GM19455 (cell line): ENCODE measurements at regions not wholly inside any gene's neighbourhood (a gene's known extent, or its start where the extent isn't known, plus 50 kb on each side); places are given as distances from the start of the nearest gene placed in this dataset.
"Not testable (repeated sequence)": the region's sequence is repeated elsewhere in the genome, so short reads cannot be mapped to it uniquely, and the experiment has no call there.

Experiments used
- ATAC-seq: cut with Tn5 transposase; IDR thresholded peaks from one replicate; pipeline ENCODE4 v1.9.1; 2021; ENCODE audit not compliant: unreplicated experiment

DNA sequence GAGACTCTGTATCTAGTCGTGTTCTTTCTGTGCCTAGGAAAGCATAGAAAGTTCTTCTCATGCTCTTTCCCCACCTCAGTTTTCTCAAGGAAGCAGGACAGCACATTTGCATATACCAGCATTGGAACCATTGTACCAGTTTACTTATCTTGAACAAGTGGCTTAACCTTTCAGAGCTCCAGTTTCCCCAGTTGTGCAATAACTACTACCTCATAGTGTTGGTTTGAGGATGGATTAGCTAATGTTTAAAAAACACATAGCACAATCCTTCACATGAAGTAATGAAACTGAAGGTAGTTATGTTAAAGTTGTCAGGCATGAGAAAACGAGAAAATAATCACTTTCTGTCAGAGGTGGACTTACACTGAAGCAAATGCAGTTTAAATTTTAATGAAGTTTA is 92.2 kb upstream of the H2AZ1 start:
- ATAC-seq: no peak

DNA sequence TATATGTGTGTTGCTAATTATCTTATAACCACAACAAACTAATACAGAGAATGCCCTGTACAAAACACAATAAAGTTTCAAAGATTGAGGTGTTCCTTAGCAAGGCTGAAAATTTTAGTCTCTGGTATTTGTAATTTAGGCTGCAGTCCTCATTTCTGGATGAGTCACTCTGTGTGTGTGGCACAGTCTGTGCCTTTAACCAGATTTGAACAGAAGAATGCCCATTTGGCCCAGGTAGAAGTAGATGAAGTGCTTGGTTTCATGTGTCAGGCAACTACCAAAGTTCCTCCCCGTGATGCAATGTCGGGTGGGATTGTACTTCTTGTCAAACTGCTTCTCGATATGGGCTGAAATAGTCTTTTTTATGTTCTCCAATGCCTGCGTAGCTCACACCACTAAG is 91.6 kb upstream of the H2AZ1 start:
- ATAC-seq: no peak

DNA sequence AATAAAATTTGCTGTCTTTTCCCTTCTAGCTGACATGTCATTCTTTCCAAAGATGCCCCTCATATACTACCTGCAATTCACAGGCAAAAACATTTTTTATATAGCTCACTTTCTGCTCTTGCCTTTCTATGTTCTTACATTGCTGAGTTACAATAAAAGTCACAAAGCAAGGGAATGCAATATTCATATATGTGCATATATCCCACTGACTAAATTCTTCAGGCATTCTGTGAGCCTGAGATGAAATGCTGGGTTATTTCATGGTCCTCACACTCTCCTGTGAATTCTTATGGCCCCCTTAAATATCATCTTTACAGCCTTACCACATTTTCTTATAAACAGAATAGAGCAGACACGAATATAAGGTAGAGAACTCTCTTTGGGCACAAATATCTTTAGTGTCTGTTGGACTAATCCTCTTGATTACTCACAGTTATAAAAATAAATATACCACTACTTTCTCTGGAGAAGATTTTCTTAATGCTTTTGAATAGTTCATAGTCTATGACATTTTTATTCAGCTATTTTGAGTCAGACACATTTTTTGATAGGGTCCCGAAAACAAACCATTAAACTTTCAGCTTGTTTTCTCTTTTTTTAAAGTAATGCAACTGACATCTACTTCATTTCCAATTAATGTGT is 84.1 kb upstream of the H2AZ1 start:
- ATAC-seq: no peak

DNA sequence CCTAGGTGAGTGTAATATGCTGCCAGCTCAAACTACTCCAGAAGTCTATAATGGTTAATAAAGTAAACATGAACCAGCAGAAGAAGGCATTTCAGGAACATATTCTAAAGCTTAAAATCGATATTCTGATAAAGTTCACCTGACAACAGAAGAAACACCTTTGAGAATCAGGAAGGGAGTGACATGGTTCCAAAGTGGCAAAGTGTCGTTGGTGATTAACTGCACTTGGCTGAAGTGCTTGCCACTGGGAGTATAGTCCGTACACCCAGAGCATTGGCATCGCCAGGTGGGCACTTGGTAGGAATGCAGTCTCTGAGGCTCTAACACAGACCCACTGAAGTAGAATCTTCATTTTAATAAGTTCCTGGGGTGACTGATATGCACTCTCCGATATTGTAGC is 76.0 kb upstream of the H2AZ1 start:
- ATAC-seq: no peak

DNA sequence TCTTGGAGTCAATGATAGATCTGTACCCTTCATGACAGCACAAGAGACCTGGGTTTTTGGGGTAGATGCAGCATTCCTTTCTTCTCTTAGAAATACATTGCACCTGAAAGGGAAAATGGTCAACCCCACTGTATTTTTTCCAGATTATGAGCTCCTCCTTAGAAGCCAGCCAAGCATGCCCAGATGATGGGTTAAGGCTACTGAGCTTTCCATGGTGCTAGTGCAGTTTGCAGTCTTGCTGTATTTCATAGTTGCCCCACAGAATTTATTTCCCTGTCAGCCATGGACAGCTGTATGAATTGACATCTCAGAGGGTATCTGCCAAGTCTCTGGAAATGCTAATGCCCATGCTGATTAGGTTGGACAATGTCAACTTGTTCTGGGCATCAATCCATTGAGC is 73.7 kb upstream of the H2AZ1 start:
- no peak for ATAC-seq

DNA sequence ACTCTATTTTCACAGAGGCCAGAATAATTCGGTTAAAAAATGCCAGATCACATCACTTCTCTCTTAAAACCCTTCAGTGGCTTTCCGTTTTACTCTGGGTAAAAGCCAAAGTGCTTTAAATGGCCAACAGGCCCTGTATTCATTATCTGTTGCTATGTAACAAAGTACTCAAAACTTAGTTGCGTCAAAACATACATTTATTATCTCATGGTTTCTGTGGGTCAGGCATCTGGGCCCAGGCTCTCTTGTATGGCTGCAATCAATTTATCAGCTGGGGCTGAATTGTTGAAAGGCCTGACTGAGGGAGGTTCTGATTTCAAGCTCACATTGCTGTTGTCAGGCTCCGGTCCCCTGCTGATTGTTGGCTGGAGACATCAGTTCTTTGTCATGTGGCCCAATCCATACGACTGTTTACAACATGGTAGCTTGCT is 72.7 kb upstream of the H2AZ1 start:
- no peak for ATAC-seq

DNA sequence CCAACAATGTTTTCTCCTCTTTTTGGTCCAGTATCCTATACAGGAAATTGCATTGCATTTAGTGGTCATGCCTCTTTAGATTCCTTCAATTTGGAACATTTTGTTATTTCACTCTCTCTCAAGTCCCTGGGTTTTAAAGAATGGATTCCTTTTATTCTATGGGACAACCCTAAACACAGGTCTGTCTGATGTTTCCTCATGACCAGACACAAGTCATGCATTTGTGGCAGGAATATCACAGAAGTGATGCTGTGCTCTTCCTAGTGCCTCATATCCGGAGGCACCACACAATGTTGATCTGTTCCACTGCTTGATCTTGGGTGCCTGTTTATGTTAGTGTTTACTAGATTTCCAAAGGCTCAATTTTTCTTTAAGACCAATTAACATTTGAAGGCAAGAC is 69.7 kb upstream of the H2AZ1 start:
- no peak for ATAC-seq

DNA sequence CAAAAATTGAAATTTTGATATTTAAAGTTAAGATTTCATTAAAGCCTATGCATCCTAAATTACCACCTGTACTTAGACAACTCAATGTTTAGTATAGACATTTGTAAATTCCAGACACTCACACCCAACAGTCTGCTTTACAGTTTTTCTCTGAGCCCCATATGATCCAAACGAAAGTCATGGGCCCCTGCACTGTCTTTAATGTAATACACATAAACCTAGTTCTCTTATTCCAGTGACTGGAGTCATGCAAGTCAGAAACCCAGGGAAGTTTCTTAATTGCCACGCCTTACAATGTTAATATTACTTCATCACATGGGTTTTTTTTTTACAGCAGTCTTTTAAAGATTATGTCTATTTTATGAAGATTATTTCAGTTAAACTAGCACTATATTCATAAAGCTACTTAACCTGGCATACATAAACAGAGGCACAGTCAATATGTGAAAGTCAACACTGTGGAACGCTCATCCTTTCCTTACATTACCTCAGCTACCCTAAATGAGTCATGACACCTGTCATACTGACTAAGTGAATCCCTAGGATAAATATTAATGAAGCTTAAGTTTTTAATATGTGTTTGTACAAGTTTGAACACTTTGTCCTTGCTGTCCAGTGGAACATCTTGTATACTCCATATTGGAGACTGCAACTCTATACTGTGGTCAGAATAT is 67.7 kb upstream of the H2AZ1 start:
- ATAC-seq: no peak

DNA sequence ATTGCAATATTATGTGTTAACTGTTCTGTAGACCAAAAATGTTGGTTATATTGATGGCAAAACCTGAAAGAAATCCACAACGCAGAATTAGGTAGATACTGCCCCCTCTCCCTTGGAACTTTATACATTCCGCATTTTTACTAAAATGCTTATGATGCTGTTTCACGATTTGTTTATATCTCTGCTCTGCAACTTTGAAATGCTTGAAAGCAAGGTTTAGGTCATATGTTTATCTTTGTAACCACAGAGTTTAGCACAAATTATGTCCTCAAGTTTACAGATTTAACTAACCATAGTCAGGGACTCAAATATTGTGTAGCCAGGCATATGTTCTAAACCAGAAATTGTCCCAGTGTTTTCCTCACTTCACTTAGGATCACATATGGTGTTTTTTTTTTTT is 66.1 kb upstream of the H2AZ1 start:
- no peak for ATAC-seq

DNA sequence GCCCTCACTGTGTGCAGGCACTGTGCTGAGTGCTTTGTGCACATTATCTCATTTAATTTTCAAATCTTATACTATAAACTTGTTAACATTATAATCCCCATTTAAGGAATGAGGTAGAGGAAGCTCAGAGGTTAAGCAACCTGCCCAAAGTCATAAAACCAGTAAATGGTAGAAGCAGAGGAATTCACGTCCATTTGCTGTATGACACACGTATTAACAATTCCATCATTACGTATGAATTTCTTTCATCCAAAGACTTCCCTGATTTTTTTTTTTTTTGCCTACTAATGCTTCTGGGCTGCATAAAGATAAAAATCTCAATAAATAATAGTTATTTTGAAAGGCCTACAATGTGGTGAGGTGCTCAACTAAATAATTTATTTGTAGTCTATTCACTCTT is 64.5 kb upstream of the H2AZ1 start:
- no peak for ATAC-seq

DNA sequence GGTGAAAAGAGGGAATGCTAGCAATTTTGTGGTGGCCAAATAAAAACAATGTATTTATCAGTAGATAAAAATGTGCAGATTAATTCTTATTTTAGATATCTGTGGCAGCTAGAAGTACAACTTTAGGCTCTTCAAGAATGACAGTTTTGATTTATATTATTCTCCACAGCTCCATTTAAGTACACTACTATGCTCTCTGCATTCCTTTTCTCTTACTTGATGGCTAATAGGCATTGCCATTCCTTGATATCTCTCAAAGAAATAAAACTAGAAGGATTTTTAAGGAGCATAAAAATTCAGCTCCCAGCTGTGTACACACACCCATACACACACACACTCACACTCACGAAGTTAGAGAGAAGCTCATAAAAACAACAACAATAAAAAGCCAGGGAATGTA is 59.4 kb upstream of the H2AZ1 start:
- no peak for ATAC-seq

DNA sequence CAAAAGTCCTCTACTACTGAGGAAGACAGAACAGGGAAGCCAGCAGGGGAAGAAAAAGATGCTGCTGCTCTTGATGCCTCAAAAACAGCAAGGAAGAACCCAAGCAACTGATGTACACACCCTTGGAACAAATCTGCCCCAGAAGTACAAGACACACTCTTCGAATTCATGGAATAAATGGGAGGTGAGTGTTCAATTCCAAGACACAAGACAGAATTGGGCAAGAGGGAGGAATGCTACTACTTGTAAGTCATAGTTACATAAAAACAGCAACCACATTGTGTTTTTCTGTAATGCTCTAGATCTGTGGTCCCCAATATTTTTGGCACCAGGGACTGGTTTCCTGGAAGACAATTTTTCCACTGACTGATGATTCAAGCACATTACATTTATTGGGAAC is 58.0 kb upstream of the H2AZ1 start:
- ATAC-seq: no peak

DNA sequence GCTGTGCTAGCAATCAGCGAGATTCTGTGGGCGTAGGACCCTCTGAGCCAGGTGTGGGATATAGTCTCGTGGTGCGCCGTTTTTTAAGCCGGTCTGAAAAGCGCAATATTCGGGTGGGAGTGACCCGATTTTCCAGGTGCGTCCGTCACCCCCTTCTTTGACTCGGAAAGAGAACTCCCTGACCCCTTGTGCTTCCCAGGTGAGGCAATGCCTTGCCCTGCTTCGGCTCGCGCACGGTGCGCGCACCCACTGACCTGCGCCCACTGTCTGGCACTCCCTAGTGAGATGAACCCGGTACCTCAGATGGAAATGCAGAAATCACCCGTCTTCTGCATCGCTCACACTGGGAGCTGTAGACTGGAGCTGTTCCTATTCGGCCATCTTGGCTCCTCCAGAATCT is 56.1 kb upstream of the H2AZ1 start:
- ATAC-seq: not testable (repeated sequence)
